GM12892 (cell line): ENCODE measurements at regions not wholly inside any gene's neighbourhood (a gene's known extent, or its start where the extent isn't known, plus 50 kb on each side); places are given as distances from the start of the nearest gene placed in this dataset.

ENCODE experiments used
- DNase-seq: peaks from one replicate; pipeline ENCODE4 v3.0.0; 2011; ENCODE audit not compliant: insufficient read length
- FAIRE-seq: peaks from 2 replicates; lab custom pipeline; 2011; peaks lifted over from hg19 to GRCh38; lab: Jason Lieb, UNC
- POLR2A ChIP-seq: IDR thresholded peaks from 2 replicates; pipeline ENCODE4 v1.6.1; 2011; ENCODE audit warnings: low read depth, low read length, control low read depth
- POLR2AphosphoS5 ChIP-seq: IDR thresholded peaks from 2 replicates; pipeline ENCODE4 v1.6.1; 2011; ENCODE audit warnings: low read depth, low read length, control low read depth
- TAF1 ChIP-seq: IDR thresholded peaks from 2 replicates; pipeline ENCODE4 v1.6.1; 2011; ENCODE audit warnings: low read depth, mild to moderate bottlenecking, control low read depth, low read length, borderline replicate concordance

DNA sequence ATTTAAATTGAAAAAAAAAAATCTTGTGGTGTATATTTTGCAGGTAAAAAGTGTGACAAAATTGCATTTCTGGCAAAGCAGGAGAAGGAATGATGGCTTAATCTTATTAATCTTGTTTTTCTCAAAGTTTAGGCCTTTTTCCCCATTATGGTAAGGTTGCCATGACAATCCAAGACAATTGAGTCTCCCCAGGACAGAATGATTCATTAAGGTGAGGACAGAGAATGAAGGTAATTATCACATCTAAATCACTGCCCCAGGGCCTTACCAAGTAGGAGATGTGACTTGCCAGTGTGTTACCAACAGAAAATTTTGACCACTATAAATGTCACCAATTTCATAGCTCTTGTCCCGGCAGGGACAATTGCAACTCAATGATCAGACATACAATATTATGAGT, 439.2 kb downstream of the DNAH5 start:
- FAIRE-seq = no peak
- no peak for TF ChIP-seq POLR2A
- TF ChIP-seq POLR2AphosphoS5 = no peak
- no peak for TF ChIP-seq TAF1
- DNase-seq = no peak

DNA sequence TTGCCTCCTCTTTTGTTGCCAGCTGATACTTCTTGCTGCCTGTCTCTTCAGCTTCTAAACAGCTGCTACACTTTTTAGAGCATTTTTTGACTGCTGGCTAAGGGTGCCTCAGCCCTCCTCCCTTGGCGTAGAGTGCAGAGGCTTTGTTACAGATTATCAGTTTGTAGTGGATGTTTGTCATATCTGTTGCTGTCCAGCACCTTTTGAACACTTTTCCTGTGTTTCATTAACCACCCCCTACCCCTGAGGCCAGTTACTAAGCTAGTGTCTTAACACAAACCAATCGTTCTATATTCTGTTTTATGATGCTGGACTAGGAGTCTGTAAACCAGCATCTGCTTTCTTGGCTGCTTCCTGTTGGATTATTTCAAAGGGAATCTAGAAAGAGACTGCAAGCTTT, 441.5 kb downstream of the DNAH5 start:
- no peak for TF ChIP-seq POLR2AphosphoS5
- FAIRE-seq (no peak), DNase-seq (no peak)

- DNase-seq (no peak), FAIRE-seq (no peak)
- TF ChIP-seq TAF1 = no peak
- TF ChIP-seq POLR2A = no peak
- no peak for TF ChIP-seq POLR2AphosphoS5
Observed at GRCh38 chr5:13501176-13501575, 443.3 kb downstream of the DNAH5 start.

- FAIRE-seq = no peak
- no peak for TF ChIP-seq TAF1
- no peak for TF ChIP-seq POLR2A
- no peak for TF ChIP-seq POLR2AphosphoS5
Observed at GRCh38 chr5:13498279-13498678, 446.2 kb downstream of the DNAH5 start.

GRCh38 chr5:13488254-13488931, 456.1 kb downstream of the DNAH5 start:
- DNase-seq (no peak), FAIRE-seq (no peak)
- no peak for TF ChIP-seq TAF1
- TF ChIP-seq POLR2AphosphoS5 = no peak
- no peak for TF ChIP-seq POLR2A

More at GRCh38 chr5:13498279-13498678, 446.2 kb downstream of the DNAH5 start:
- DNase-seq = no peak

DNA sequence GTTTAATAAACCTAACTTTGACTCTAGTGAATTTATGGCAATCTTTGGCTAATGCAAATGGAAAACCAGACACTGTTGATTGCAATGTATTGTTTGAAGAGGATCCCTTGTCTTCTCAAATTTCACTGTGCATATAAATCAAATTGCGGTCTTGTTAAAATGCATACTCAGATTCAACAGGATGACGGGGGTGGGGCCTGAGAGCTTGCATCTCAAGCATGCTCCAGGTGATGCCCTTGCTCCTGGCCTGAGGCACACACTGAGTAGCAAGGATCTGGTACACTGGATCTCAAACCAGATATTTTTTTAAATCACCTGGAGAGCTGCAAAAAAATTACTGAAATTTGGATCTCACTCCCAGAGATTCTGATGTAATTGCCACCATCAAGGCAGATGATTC, 463.7 kb downstream of the DNAH5 start:
- TF ChIP-seq POLR2A = no peak
- TF ChIP-seq POLR2AphosphoS5 = no peak
- no peak for TF ChIP-seq TAF1
- DNase-seq (no peak), FAIRE-seq (no peak)

DNA sequence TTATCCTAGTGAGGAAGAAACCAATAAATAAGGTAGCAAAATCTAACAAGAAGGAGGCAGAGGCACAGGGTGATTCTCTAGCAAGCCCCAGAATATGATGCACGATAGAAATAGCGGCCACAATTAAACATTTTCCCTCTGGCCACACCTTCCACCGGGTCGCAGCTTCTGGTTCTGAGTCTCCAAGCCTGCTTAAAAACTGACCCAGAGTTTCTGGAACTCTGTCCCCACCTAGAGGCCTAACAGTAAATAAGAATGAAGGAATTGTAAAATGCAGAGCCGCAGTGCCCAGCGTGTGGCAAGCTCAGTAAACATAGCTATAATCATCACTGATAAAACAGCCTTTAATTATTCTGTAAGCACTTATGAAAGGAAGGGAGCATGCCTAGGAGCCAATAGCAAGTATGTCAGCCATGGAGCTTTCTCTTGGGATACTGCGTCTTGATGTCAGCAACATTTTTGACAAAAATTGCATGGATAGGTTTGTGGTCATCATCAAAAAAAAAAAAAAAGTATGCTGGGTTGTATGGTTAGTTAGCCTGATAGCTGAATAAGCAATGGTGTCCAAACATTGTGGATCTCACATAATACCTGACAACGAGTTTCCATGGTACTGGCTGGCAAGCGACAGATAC, 465.5 kb downstream of the DNAH5 start:
- no peak for TF ChIP-seq POLR2AphosphoS5
- DNase-seq (peak; percentile 0), FAIRE-seq (no peak)

DNA sequence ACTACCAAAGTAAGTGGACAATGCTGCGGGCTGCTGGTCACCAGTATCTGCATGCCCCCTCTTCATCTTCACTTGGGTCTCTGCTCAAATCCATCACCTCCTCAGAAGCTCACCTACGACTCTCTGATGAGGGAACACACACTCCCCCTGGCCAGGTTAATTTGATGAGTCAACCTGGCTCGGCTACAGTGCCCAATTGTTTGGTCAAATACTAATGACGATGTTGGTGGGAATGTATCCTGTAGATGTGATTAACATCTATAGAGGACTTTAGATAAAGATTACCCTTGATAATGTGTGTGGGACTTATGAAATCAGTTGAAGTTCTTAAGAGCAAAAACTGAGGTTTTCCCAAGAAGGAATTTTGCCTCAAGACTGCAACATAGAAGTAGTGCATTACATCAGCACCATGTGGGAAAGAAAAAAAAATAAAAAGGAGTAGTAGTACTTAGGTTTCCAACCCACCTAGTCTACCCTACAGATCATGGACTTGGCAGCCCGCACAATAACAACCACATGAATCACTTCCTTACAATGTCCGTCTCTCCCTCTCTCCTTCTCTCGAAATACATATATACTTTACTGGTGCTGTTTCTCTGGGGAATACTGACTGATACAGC, 467.3 kb downstream of the DNAH5 start:
- DNase-seq (no peak), FAIRE-seq (no peak)
- TF ChIP-seq POLR2A (no peak), TAF1 (no peak), POLR2AphosphoS5 (no peak)

- no peak for TF ChIP-seq TAF1
- TF ChIP-seq POLR2AphosphoS5 = no peak
- TF ChIP-seq POLR2A = no peak
- no peak for FAIRE-seq
- no peak for DNase-seq
Observed at GRCh38 chr5:13472842-13473241, 471.6 kb downstream of the DNAH5 start.

DNA sequence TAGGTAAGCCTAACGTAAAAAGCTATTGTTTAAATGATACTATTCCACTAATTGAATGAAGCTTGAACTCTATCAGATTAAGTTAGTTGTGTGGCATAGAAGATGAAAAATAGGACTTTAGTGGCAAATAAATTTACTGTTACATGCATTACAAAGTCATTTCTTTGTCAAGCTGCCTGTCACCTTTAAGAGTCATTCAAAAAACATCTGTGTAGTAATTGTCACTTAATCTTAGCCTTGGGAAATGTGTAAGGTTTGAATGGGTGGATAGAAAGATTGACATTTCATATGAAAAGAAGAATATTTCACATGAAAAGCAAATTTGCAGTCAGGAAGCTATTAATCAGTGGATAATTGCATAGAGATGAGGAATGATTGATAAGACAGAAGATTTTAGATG, 473.5 kb downstream of the DNAH5 start:
- FAIRE-seq = no peak
- TF ChIP-seq POLR2AphosphoS5 (no peak), TAF1 (no peak), POLR2A (no peak)
- DNase-seq = no peak

DNA sequence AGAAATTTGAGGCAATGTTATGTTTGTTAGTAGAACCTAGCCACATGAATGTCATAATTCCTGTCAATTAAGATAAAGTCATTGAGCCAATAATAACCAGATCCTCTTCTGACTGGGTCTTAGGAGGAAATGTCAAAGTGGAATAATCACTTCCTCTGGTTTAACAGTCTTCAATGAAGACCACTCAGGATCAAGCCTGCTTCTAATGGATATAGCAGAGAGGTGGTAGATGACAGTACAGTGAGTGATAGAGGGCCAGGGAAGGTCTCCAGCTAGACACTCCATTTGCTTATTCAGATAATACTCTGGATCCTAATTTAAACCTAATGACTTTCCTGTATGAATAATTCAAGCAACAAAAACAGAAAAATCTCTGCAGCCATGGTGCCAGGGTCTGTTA, 474.2 kb downstream of the DNAH5 start:
- FAIRE-seq = no peak
- DNase-seq = no peak
- TF ChIP-seq POLR2A (no peak), TAF1 (no peak), POLR2AphosphoS5 (no peak)

GRCh38 chr5:13464532-13465193, 479.8 kb downstream of the DNAH5 start:
- TF ChIP-seq POLR2AphosphoS5 (no peak), TAF1 (no peak), POLR2A (no peak)
- no peak for FAIRE-seq

More at GRCh38 chr5:13464532-13465193, 479.8 kb downstream of the DNAH5 start:
- no peak for DNase-seq
